CD8-positive, alpha-beta memory T cell (primary cell): ENCODE measurements at regions not wholly inside any gene's neighbourhood (a gene's known extent, or its start where the extent isn't known, plus 50 kb on each side); places are given as distances from the start of the nearest gene placed in this dataset.
"Not testable (repeated sequence)": the region's sequence is repeated elsewhere in the genome, so short reads cannot be mapped to it uniquely, and the experiment has no call there.

ENCODE experiments used
- CTCF ChIA-PET: fragments of 350-600 bp; sonication (Branson Sonifier 250); formaldehyde crosslinking; loops from one replicate; lab custom pipeline; 2021; ENCODE audit warnings: antibody characterized with exemption; lab: Charles Lee
- POLR2A ChIA-PET: fragments of 350-600 bp; sonication (Branson Sonifier 250); formaldehyde crosslinking; loops from one replicate; lab custom pipeline; 2021; ENCODE audit warnings: antibody characterized with exemption; lab: Charles Lee
- DNase-seq, 5 donors: peaks; one replicate each; pipeline versions ENCODE4 v3.0.0 to v3.0.0-alpha.2; 2020 to 2022; ENCODE audit warnings: mixed read lengths in 1 of 5
- H3K27ac ChIP-seq: one replicate; pipeline ENCODE4 v1.7.0; 2013; ENCODE audit warnings: low read depth, mild to moderate bottlenecking, low read length, moderate library complexity
- H3K27me3 ChIP-seq: 2 replicates; pipeline ENCODE4 v1.7.0; 2013; ENCODE audit warnings: low read length, mild to moderate bottlenecking; ENCODE audit not compliant: insufficient read depth, poor library complexity, severe bottlenecking
- H3K36me3 ChIP-seq: 2 replicates; pipeline ENCODE4 v1.7.0; 2013; ENCODE audit warnings: mild to moderate bottlenecking, low read length, moderate library complexity; ENCODE audit not compliant: insufficient read depth
- H3K4me1 ChIP-seq: 2 replicates; pipeline ENCODE4 v1.7.0; 2013; ENCODE audit warnings: mild to moderate bottlenecking, low read length, moderate library complexity; ENCODE audit not compliant: insufficient read depth
- H3K4me3 ChIP-seq: 2 replicates; pipeline ENCODE4 v1.7.0; 2013; ENCODE audit warnings: mild to moderate bottlenecking, low read length
- H3K9me3 ChIP-seq: 2 replicates; pipeline ENCODE4 v1.7.0; 2013; ENCODE audit warnings: mild to moderate bottlenecking, low read length
- H3K27ac Mint-ChIP-seq, 8 donors: one replicate each; pipeline ENCODE4 v1.8.0; 2020 to 2021; ENCODE audit warnings: mixed read lengths in 8 of 8, mild to moderate bottlenecking in 6 of 8, inconsistent platforms in 3 of 8, moderate library complexity in 3 of 8
- H3K27me3 Mint-ChIP-seq, 2 donors: one replicate each; pipeline ENCODE4 v1.8.0; 2020 to 2021; ENCODE audit warnings: mixed read lengths in 2 of 2, mild to moderate bottlenecking in 1 of 2, moderate library complexity in 1 of 2
- H3K36me3 Mint-ChIP-seq, 3 donors: one replicate each; pipeline ENCODE4 v1.8.0; 2020 to 2021; ENCODE audit warnings: mixed read lengths in 3 of 3, inconsistent platforms in 1 of 3, mild to moderate bottlenecking in 1 of 3
- H3K4me1 Mint-ChIP-seq, 3 donors: one replicate each; pipeline ENCODE4 v1.8.0; 2020 to 2021; ENCODE audit warnings: mixed read lengths in 3 of 3, inconsistent platforms in 1 of 3, mild to moderate bottlenecking in 1 of 3
- H3K4me3 Mint-ChIP-seq, 7 donors: one replicate each; pipeline ENCODE4 v1.8.0; 2020 to 2021; ENCODE audit warnings: mixed read lengths in 7 of 7, mild to moderate bottlenecking in 6 of 7, moderate library complexity in 4 of 7, inconsistent platforms in 2 of 7
- H3K9me3 Mint-ChIP-seq, 5 donors: one replicate each; pipeline ENCODE4 v1.8.0; 2020 to 2022; ENCODE audit warnings: mixed read lengths in 5 of 5, mild to moderate bottlenecking in 3 of 5, moderate library complexity in 2 of 5, inconsistent platforms in 1 of 5

DNA sequence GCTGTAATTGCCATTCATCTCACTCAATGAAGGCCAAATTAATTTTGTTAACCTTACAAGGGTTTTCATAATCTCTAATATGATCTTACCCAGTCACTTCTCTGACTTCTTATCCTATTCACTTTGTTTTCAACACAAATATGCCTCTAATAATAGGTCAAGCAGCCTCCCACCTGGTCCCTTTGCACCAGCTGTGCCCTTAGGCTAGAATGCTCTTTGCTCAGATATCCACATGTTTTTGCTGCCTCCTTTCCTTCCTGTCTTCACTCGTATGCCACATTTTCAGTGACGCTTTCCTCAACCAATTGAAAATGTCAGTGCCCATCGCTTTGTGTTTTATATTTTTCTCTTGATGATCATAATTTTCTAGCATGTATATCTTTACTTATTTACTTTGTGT is 106.4 kb upstream of the SYT10 start:
- Mint-ChIP-seq H3K27ac (no peak overlapping the region), H3K4me1 (no peaks in the 10 kb centered on the region), H3K9me3 (peaks cover 0 to 19% (median 0%) of the 10 kb centered on the region in 5 donors), H3K36me3 (no peaks in the 10 kb centered on the region), H3K27me3 (no peaks in the 10 kb centered on the region), H3K4me3 (no peak overlapping the region)
- Histone ChIP-seq H3K4me1 (no peaks in the 10 kb centered on the region), H3K27ac (no peak overlapping the region), H3K9me3 (no peaks in the 10 kb centered on the region), H3K4me3 (no peak overlapping the region), H3K27me3 (no peaks in the 10 kb centered on the region), H3K36me3 (no peaks in the 10 kb centered on the region)
- POLR2A ChIA-PET, result no interaction called here
- CTCF ChIA-PET, result no interaction called here
- DNase-seq, result no peak

DNA sequence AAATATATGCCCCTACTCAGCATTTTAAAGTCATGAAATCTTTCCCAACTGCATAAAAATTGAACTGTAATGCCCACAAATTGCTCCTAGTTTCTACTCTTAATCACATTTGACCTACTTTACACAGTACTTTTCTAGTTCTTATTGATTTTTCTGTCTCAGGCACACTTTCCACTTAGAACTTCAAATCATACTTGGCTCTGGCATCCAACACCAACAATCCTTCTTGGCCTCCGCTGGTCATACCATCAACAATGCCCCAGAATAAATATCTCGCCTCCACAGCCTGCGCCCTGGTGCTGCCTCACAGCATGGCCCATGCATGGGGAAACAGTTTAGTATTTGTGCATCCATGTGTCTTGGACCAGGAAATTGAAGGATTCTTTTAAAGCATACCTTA is 107.5 kb upstream of the SYT10 start:
- Histone ChIP-seq H3K4me1 (no peaks in the 10 kb centered on the region), H3K9me3 (no peaks in the 10 kb centered on the region), H3K27me3 (no peaks in the 10 kb centered on the region), H3K27ac (no peak overlapping the region), H3K4me3 (no peak overlapping the region), H3K36me3 (no peaks in the 10 kb centered on the region)
- H3K4me3 Mint-ChIP-seq, result no peak overlapping the region
- POLR2A ChIA-PET, result no interaction called here
- no peaks in the 10 kb centered on the region for H3K27me3 Mint-ChIP-seq
- H3K4me1 Mint-ChIP-seq, result no peaks in the 10 kb centered on the region
- no peaks in the 10 kb centered on the region for H3K36me3 Mint-ChIP-seq
- peaks cover 0 to 24% (median 2%) of the 10 kb centered on the region in 5 donors for H3K9me3 Mint-ChIP-seq
- H3K27ac Mint-ChIP-seq, result no peak overlapping the region
- DNase-seq, result no peak
- CTCF ChIA-PET, result no interaction called here

DNA sequence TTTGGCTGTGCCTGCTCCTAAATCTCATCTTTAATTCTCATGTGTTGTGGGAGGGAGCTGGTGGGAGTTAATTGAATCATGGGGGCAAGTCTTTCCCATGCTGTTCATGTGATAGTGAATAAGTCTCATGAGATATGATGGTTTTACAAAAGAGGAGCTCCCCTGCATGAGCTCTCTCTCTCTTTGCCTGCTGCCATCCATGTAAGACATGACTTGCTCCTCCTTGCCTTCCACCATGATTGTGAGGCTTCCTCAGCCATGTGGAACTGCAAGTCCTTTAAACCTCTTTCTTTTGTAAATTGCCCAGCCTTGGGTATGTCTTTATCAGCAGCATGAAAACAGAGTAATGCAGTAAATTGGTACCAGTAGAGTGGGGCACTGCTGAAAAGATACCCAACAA is 110.6 kb upstream of the SYT10 start:
- H3K4me1 ChIP-seq, H3K4me3 ChIP-seq, H3K36me3 Mint-ChIP-seq, H3K36me3 ChIP-seq, H3K4me3 Mint-ChIP-seq, H3K27ac Mint-ChIP-seq, POLR2A ChIA-PET, H3K27ac ChIP-seq, H3K4me1 Mint-ChIP-seq, H3K27me3 ChIP-seq, H3K9me3 ChIP-seq, DNase-seq, CTCF ChIA-PET, H3K27me3 Mint-ChIP-seq: not testable (repeated sequence)
- H3K9me3 Mint-ChIP-seq, result peaks cover 0 to 27% (median 5%) of the 10 kb centered on the region in 5 donors

DNA sequence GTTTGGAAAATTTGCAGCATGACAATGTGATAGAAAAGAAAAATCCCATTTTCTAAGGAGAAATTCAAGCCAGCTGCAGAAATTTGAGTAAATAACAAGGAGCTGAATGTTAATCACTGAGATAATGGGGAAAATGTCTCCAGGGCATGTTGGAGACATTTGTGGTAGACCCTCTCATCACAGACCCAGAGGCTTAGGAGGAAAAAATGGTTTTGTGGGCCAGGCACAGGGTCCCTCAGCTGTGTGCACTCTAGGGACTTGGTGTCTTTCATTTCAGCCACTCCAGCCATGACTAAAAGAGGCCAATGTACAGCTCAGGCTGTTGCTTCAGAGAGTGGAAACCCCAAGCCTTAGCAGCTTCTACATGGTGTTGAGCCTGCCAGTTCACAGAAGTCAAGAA is 111.4 kb upstream of the SYT10 start:
- Mint-ChIP-seq H3K4me1 (no peaks in the 10 kb centered on the region), H3K4me3 (no peak overlapping the region), H3K27me3 (no peaks in the 10 kb centered on the region), H3K27ac (no peak overlapping the region), H3K36me3 (no peaks in the 10 kb centered on the region), H3K9me3 (peaks cover 0 to 27% (median 5%) of the 10 kb centered on the region in 5 donors)
- no peak overlapping the region for H3K27ac ChIP-seq
- DNase-seq, result no peak
- POLR2A ChIA-PET, result no interaction called here
- H3K9me3 ChIP-seq, result no peaks in the 10 kb centered on the region
- H3K4me3 ChIP-seq, result no peak overlapping the region
- H3K27me3 ChIP-seq, result no peaks in the 10 kb centered on the region
- H3K36me3 ChIP-seq, result no peaks in the 10 kb centered on the region
- CTCF ChIA-PET, result no interaction called here
- no peaks in the 10 kb centered on the region for H3K4me1 ChIP-seq

DNA sequence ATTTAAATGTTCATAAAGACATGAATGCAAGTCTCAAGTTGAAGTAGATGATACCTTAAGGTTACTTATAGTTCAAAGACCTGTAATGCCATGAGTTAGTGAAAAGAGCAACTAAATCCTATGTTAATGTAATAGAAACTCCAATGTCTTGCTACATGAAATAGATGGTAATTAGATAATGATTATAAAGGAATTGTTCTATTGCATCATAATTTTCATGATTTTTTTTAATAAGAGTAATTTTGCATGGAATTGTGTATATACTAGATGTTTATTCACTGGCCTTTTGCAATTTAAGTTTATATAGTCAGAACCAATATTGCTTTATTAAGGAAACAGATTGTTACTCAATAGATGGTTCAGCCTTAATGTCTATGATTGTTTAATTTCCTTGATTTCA is 115.5 kb upstream of the SYT10 start:
- H3K9me3 Mint-ChIP-seq, result peaks cover 0 to 18% (median 4%) of the 10 kb centered on the region in 5 donors
- Histone ChIP-seq H3K9me3 (no peaks in the 10 kb centered on the region), H3K36me3 (no peaks in the 10 kb centered on the region), H3K27ac (no peak overlapping the region), H3K4me3 (no peak overlapping the region), H3K27me3 (no peaks in the 10 kb centered on the region), H3K4me1 (no peaks in the 10 kb centered on the region)
- H3K36me3 Mint-ChIP-seq, result no peaks in the 10 kb centered on the region
- no peaks in the 10 kb centered on the region for H3K27me3 Mint-ChIP-seq
- POLR2A ChIA-PET, result no interaction called here
- H3K27ac Mint-ChIP-seq, result no peak overlapping the region
- H3K4me1 Mint-ChIP-seq, result no peaks in the 10 kb centered on the region
- CTCF ChIA-PET, result no interaction called here
- no peak for DNase-seq
- H3K4me3 Mint-ChIP-seq, result no peak overlapping the region

DNA sequence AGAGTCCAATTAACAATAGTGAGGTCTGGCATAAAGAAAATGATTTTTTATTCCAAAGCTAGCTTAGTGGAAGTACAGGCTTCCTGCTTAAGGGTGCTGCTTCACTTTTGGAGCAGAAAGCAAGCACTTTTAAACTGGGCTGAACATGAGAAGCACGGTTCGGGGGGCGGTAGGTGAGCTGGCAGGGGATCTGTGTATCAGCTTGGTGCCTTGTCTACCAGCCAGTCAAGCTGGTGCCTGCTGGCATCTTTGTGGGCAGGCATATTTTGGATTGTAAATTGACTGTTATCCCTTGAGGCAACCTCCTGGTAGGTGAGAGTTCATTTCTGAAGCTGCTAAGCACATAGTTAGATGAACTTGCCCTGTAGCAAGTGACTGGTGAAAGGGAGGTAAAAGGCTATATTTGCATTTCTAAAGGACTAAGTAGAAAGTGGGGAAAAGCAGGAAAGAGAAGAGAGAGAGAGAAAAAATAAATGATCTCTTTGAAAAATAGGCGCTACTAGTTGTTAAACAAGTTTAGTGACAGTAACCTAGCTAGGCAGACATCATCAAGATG is 121.1 kb upstream of the SYT10 start:
- Mint-ChIP-seq H3K36me3 (no peaks in the 10 kb centered on the region), H3K4me1 (no peaks in the 10 kb centered on the region), H3K9me3 (peaks cover 0 to 12% (median 9%) of the 10 kb centered on the region in 5 donors), H3K4me3 (no peak overlapping the region), H3K27me3 (no peaks in the 10 kb centered on the region), H3K27ac (no peak overlapping the region)
- no peaks in the 10 kb centered on the region for H3K27me3 ChIP-seq
- POLR2A ChIA-PET, result no interaction called here
- no peak overlapping the region for H3K4me3 ChIP-seq
- H3K27ac ChIP-seq, result no peak overlapping the region
- H3K9me3 ChIP-seq, result no peaks in the 10 kb centered on the region
- no peaks in the 10 kb centered on the region for H3K36me3 ChIP-seq
- CTCF ChIA-PET, result no interaction called here
- no peaks in the 10 kb centered on the region for H3K4me1 ChIP-seq
- no peak for DNase-seq

DNA sequence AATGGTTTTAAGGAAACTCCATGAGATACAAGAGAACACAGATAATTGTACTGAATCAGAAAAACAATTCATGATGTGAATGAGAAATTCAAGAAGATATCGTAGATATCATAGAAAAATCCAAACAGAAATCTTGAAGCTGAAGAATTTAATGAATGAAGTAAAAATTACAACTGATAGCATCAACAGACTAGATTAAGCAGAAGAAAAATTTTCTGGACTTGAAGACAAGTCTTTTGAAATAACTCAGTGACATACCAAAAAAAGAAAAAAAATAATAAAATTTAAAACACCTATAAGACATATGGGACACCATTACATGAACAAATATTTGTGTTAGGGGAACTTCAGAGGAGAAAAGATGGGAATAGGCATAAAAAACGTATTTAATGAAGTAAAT is 122.8 kb upstream of the SYT10 start:
- Mint-ChIP-seq H3K27me3 (no peaks in the 10 kb centered on the region), H3K9me3 (peaks cover 0 to 12% (median 9%) of the 10 kb centered on the region in 5 donors)
- CTCF ChIA-PET, result no interaction called here

DNA sequence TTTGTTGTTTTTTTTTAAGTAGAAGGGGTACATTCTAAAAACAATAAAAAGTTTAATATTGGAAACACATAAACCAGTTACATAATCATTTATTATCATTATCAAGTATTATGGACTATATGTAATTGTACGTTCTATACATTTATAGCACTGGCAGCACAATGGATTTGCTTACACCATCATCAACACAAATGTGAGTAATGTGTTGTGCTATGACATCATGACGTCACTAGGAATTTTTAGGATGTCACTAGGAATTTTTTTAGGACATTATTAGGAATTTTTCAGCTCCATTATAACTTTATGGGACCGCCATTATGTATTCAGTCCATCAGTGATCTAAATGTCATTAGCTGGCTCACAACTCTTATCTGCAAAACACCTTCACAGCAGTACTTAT is 126.8 kb upstream of the SYT10 start:
- no peaks in the 10 kb centered on the region for H3K4me1 ChIP-seq
- no peaks in the 10 kb centered on the region for H3K9me3 ChIP-seq
- no peak overlapping the region for H3K27ac ChIP-seq
- no peak for DNase-seq
- no peaks in the 10 kb centered on the region for H3K27me3 ChIP-seq
- no peaks in the 10 kb centered on the region for H3K27me3 Mint-ChIP-seq
- H3K36me3 Mint-ChIP-seq, result no peaks in the 10 kb centered on the region
- POLR2A ChIA-PET, result no interaction called here
- no peak overlapping the region for H3K4me3 ChIP-seq
- H3K27ac Mint-ChIP-seq, result no peak overlapping the region
- CTCF ChIA-PET, result no interaction called here
- no peak overlapping the region for H3K4me3 Mint-ChIP-seq
- no peaks in the 10 kb centered on the region for H3K36me3 ChIP-seq
- no peaks in the 10 kb centered on the region for H3K4me1 Mint-ChIP-seq
- peaks cover 0 to 12% (median 8%) of the 10 kb centered on the region in 5 donors for H3K9me3 Mint-ChIP-seq

More for the DNA sequence above, 122.8 kb upstream of the SYT10 start:
- Mint-ChIP-seq H3K27ac (no peak overlapping the region), H3K4me3 (no peak overlapping the region), H3K36me3 (no peaks in the 10 kb centered on the region), H3K4me1 (no peaks in the 10 kb centered on the region)
- Histone ChIP-seq H3K9me3 (no peaks in the 10 kb centered on the region), H3K27me3 (no peaks in the 10 kb centered on the region), H3K4me3 (no peak overlapping the region), H3K36me3 (no peaks in the 10 kb centered on the region), H3K4me1 (no peaks in the 10 kb centered on the region), H3K27ac (no peak overlapping the region)
- POLR2A ChIA-PET, result no interaction called here
- DNase-seq, result no peak

DNA sequence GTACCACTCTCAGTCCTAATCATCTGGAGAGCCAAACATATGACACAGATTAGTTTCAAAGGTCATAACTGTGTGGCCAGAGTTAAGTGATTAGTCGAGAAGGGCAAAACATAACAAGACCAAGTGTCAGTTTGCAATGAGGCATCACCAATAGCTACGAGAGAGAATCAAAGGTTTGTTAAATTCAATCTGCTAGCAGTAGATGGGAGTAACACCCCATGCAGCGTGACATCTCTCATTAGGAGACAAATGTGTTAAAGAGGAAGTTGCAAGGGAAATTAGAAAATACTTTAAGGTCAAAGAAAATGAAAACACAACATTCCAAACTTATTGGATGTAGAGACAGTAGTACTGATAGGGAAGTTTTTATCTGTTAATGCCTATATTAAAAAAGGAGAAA is 135.7 kb upstream of the SYT10 start:
- CTCF ChIA-PET, result no interaction called here
- POLR2A ChIA-PET, result no interaction called here
- H3K4me3 Mint-ChIP-seq, result no peak overlapping the region

More for the DNA sequence above, 135.7 kb upstream of the SYT10 start:
- Histone ChIP-seq H3K27ac (no peak overlapping the region), H3K9me3 (no peaks in the 10 kb centered on the region), H3K27me3 (no peaks in the 10 kb centered on the region), H3K4me1 (no peaks in the 10 kb centered on the region), H3K4me3 (no peak overlapping the region), H3K36me3 (no peaks in the 10 kb centered on the region)
- Mint-ChIP-seq H3K27me3 (no peaks in the 10 kb centered on the region), H3K27ac (no peak overlapping the region), H3K4me1 (no peaks in the 10 kb centered on the region), H3K36me3 (no peaks in the 10 kb centered on the region), H3K9me3 (peaks cover 5 to 19% (median 11%) of the 10 kb centered on the region in 5 donors)
- no peak for DNase-seq
